ENCODE measurements at regions not wholly inside any gene's neighbourhood (a gene's known extent, or its start where the extent isn't known, plus 50 kb on each side); places are given as distances from the start of the nearest gene placed in this dataset.

DNA sequence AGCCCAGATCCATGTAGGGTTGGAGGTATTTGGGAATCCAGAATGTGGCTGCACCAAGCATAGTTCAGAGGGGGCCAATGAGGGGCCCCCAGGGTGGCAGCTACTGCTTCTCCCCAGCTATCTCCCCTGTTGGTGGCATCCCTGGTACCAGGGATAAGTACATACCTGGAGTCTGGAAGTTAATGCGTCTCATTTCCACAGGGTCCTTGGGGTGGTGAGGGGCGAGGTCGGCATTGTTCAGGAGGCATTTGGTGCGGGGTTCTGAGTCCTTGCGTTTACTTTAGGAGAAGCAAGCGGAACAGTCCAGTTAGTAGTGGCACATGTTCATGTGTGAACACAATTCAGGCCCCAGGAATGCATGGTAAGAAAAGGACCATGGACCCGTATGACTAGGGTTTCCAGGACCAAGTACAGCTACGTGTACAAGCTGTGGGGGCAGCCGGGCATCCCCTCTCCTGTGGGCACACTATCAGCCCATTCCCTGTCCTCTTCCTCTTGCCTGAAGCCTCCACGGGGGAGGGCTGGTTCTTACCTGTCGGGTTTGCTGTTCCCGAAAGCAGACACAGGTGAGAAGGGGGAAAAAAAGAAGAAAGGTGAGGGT lies 122.3 kb downstream of the PTPRS start:
- TF ChIP-seq CTCF (IDR thresholded peaks at IDR 0.05) (no peak), POLR2A (IDR thresholded peaks at IDR 0.05) (no peak), POLR2AphosphoS5 (IDR thresholded peaks at IDR 0.05) (no peak)
